AG08396 (cell line): ENCODE measurements at regions not wholly inside any gene's neighbourhood (a gene's known extent, or its start where the extent isn't known, plus 50 kb on each side); places are given as distances from the start of the nearest gene placed in this dataset.

Experiments used
- DNase-seq: peaks from one replicate; pipeline ENCODE4 v3.0.0; 2012; ENCODE audit warnings: low spot score, mixed read lengths

DNA sequence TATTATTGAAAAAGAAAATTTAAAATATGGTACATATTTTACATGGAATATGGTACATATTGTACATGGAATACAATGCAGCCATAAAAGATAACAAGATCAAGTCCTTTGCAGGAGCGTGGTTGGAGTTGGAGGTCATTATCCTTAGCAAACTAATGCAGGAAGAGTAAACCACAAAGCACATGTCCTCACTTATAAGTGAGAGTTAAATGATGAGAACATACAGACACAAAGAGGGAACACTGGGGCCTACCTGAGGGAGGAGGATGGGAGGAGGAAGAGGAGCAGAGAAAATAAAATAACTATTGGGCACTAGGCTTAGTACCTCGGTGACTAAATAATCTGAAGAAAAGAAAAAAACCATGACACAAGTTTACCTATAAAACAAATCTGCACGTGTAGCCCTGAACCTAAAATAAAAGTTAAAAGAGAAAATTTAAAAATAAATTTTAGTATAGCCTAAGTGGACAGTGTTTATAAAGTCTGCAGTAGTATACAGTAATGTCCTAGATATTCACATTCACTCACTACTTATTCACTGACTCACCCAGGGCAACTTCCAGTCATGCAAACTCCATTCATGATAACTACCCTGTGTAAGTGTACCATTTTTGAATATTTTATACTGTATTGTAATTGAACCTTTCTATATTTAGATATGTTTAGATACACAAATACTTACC, 204.4 kb downstream of the FAM76B start:
- no peak for DNase-seq

DNA sequence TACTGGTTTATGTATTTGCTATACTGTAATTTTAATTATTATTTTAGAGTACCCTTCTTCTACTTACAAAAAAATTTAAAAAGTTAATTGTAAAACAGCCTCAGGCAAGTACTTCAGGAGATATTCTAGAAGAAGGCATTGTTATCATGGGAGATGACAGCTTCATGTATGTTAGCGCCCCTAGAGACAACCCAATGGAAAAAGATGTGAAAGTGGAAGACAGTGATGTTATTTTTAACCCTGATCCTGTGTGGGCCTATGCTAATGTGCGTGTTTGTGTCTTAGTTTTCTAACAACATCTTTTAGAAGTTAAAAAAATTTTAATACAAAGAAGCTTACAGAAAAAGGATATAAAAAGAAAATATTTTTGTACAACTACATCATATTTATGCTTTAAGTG, 205.0 kb downstream of the FAM76B start:
- DNase-seq: no peak

DNA sequence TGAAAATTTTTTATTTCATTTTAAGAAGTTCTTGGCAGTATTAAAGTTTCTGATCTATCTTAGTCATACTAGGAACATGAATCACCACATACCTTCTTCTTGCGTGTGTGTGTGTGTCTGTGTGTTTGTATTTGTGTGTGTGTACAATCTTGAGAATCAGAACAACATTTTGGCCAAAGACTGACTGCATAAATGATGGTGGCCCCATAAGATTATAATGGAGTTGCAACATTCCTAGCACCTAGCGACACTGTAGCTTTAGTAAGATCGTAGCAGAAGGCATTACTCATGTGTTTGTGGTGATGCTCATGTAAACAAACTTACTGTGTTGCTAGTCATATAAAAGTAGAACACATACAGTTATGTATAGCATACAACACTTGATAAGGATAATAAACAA, 205.4 kb downstream of the FAM76B start:
- DNase-seq: no peak

DNA sequence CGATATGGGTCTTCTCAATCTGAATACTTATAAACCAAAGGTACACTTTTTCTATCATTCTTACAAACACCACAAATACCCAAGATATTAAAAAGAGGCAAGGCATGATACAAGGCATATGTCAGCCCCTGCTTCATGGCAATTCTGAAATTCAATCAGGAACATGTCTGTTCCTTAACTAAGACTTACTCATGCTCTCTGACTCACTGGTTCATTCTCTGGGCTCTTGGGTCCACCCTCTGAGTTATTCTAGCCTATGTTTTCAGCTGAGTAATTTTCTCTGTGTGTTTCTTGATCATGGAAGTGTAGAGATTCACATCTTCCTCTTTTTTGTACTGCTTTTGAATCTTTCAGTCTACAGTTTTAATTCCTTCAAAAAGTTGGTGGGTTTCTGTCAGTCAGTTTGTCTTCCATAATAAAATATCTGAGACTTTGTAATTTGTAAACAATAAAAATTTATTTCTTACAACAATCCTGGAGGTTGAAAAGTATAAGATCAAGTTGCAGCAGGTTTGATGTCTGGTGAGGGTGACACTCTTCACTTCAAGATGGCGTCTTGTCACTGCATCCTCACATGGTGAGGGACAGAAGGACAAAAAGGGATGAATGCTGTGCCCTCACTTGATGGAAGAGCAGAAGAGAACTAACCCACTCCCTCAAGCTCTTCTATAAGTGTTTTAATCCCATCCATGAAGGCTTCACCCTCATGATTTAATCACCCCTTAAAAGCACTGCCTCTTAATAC, 211.7 kb downstream of the FAM76B start:
- peak; percentile 39 for DNase-seq

DNA sequence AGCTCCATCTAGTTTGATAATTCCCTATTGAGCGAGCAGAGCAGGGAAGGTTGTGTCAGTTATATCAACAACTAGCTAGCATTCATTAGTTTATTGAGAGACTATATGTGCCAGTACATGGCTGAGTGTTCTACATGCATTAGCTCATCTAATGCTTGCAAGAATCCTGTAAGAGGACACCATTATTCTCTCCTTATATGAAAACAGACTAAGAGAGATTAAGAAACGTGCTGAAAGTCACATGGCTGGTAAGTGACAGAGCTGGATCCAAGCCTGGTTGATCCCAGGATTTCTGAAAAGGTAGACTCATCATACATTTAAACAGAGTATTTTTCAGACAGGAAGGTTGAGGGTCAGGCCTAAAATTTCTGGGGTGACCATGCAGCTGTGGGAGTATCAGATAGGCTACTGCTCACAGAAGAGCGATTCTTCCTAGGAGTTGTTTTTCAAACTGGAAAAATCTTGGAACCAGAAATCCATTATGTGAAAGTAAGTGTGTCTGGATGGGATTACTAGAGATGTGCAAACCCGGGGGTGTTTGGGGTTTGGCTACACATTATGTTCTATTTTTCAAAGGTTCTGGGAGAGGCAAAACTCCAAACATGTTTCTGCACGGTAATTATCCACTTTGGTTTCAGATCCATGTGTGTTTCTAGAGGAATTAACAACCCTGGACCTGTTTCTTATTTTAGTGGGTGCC, 213.3 kb downstream of the FAM76B start:
- DNase-seq: no peak

DNA sequence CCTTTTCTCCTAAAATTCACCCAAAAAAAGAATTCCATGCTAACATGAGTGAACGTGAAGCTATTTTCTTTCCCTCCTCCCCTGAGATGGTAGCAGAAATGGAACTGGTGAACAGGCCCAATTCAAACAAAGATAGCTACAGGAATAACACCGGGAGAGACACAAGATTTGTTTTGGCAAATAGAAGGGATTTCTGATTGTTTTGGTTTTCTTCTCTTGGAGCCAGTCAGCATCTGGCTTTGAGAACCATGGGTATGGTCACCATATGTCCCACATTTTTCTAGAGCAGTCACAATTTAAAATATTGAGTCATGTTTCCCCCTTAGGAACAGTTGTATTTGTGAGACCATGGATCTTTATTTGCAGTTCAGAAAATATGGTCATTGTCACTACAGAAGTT, 214.1 kb downstream of the FAM76B start:
- no peak for DNase-seq

DNA sequence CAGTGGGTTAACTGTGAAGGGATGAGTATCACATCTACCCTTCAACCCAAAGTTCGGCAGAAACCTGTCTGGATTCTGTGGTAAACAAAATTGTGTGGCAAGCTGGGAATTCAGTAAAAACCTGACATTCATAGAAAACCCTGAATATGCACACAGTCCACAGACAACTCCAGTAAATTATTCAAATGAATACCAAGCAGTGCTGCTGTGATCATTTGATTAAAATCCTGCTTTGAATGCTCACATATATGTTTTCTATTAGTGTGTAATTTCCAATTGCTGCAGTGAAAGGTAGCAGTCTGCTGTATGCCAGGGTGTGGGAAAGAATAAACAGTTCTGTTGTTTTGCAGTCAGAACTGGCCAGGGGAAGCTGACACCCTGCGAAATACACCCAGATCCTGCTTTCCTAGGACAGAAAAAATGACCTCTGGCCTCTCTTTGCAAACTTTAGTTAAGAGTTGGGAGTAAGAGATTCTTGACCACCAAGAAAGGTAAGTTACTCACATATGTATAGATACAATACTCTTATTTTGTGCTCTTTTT, 217.8 kb downstream of the FAM76B start:
- no peak for DNase-seq

DNA sequence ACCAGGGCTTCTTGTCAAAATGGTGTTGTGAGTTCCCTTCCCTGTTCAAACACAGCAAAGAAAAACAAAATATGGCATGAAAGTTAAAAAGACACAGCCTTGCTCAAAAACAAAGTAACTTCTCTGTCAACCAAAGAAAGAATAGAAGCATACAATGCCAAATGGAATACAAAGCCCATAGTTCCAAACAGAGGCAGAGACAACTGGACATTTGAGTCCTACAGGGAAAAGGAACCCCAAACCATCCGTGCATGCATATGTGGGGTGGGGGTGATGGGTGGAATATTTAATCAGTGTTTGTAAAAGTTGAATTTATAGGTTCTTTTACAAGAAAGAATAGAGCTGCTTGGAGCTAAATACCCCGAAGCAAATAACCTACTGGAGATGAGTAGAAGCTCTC, 218.7 kb downstream of the FAM76B start:
- no peak for DNase-seq

DNA sequence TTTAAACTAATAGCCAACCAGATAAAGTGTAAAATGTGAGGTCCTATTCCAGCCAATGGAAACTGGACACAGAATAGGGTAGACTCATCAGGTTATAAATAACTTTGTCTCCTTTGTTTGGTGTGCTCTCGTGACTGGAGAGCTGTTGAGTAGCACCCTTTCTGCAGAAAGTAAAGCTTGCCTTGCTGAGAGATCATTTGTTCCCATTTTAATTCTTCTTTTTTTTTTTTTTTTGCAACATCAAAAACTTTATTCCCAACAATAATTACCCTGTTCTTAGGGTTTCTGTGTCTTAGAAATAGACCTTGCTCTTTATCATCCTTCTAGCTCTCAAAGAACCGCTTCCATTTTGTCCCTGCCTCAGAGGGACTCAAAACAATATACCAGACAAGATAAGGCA, 220.4 kb downstream of the FAM76B start:
- no peak for DNase-seq

DNA sequence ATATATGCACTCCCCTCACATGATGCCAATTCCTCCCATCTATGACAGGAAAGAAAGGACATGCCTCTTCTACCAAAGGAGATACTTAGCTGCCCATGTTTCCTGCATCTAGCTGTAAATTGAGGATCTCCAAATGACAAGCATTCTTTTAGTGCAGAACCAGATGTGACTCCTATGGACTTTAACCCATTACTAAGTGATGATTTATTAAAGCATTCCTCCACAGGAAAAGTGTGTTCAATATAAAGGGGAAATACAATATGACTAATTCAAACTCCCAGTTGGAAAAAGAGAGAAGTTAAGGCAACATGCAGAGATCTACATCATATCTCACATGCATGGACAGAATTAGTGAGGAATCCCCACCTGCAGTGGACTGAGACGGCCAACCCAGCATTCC, 221.3 kb downstream of the FAM76B start:
- no peak for DNase-seq

DNA sequence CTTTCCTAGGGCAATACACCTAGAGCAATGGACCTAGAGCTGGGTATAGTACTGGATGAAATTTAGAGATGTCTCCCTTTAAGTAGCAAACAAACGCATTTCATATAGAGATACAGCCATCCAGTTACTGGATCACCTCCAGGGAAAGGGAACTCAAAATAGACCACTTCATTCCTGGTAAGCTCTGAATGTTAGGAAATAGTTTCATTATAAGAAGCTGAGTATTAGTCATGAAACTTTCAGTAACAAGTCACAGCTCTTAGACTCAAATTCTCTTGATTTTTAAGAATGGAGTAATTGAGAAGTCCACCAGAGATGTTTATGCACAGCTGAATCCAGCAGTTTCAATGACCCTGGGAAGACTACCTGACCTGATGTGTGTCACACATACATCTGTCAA, 221.9 kb downstream of the FAM76B start:
- no peak for DNase-seq

DNA sequence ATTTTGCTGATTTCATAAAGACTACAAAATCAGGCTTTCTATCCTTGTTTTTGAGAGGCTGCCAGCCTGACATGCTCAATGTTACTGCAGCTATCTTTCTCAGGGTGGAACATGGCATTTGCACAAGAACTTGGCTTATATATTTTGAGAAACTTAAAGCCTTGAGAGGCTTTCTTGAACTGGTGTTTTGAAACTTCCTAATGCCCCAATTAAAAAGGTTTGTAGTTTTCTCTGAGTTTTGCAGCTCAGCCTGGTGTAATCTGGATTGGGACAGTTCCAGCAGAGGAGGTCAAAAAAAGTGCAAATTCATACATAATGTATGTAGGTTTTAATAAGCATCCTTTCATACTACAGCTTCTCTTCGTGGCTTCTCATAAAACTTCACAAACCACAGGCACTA, 223.4 kb downstream of the FAM76B start:
- no peak for DNase-seq

DNA sequence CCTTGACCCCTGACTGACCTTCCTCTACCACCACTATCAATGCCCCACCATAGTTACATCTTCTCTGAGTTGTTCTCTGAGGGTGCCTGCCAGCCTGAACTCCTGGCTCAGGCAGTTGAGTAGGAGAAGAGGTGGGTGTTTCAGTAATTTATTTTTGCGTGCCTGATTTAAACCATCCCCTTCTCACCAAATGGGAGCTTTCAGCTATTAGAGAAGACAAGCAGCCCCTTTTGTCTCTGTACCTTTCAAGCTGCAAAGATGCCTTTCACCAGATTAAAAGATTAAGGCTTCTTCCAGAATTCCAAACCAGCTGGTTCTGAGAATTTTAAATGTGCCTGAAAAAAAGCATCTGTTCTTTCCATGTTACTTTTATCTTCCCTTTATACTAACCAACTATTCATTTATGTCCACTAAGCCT, 223.8 kb downstream of the FAM76B start:
- no peak for DNase-seq

DNA sequence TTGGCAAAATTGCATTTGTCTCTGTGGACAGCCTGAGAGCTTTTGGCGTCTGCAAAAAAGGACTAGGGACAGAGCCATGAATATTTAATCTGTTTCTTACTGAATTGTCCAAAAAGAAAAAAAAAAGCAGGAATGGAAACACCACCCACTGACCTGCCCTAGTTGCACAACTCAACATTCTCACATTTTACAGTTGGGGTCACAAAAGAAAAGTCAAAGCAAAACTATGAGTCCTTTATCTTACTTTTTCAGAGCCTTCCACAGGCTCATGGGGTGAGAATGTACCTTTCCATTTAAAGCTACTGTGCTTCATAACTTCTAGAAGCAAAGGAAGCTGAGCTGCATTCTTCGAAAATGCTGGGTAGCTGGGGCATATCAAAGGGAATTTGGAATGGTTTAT, 225.7 kb downstream of the FAM76B start:
- DNase-seq: no peak

DNA sequence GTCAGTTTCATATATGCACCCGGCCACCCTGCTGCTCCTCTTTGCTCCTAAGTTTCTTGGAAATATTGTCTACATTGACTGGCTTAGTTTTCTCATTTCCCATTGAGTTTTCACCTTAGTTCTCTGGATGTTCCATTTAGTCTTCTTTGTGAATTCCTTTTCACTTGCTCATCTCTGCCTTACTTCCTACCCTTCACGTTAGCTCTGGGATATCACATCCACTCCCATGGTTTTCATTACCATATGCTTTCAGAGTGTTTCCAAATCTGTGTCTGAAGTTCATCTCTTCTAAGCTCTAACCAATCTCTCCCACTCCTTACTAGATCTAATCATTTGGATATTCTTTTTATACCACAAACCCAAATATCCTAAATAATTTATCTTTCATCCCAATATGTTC, 226.4 kb downstream of the FAM76B start:
- DNase-seq: no peak

DNA sequence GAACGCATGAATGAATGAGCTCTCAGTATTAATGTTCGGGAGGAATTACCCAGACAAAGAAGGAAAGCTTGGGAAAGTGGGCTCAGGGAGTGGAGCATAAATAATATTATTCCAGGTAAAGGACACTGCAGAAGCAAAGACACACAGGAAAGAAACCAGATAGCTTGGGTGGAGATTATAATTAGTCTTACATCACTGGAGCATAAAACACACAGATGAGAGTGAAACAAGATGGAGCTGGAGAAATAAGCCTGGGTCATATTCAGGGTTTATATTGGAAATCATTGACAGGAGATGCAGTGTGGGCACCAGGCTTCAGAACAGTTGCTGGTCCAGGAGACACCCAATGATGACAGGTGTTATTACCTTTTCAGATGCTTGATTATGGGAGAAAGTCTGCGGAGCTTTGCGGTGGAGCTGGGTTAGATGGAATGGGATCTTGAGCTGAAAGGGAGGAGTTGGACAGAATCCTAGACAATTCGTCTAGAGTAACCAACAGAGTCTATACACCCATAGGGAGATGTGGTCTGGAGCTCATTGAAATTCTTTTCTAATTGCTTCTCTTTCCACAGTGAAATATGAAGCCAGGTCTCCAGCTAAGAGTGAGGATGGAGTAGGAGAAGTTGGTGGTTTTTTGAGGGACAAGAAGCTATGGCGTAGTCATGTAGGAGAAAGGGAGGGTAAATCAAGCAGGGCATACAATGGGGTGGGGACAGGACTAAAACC, 227.2 kb downstream of the FAM76B start:
- no peak for DNase-seq

DNA sequence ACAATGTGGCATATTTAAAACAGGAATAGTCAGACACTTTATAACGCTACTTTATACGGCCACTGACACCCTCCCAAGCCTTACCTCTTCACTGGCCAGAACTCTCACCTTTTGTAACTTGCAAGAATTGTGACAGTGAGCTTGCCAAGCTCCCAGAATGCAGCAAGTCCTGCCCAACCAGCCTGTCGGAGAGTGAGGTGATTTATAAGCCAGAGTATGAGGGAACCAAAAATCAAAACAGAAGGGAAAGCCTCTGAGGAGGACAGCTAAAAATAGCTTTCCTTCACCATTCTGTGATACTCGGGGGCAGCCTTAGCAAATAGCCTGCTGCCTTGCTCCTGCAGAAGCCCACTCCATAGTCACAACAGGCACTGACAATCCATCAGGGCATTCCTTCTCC, 229.7 kb downstream of the FAM76B start:
- no peak for DNase-seq

DNA sequence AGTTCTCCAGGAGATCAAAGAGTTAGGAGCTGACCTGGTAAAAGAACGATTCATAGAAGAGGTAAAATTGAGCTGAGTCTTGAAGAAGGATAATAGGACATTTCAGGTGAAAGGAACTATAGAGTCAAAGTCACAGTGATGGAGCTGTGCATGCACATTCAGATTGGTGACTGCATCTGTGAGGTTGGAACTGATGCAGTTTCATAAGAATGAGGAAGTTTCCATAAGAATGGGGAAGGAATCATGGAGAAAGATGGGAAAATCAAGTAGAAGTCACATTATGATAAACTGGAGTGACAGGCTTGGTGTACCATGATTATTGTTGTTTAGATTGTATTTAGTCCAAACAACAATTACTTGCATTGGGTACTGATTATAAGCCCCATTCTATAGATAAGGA, 232.2 kb downstream of the FAM76B start:
- DNase-seq: no peak

DNA sequence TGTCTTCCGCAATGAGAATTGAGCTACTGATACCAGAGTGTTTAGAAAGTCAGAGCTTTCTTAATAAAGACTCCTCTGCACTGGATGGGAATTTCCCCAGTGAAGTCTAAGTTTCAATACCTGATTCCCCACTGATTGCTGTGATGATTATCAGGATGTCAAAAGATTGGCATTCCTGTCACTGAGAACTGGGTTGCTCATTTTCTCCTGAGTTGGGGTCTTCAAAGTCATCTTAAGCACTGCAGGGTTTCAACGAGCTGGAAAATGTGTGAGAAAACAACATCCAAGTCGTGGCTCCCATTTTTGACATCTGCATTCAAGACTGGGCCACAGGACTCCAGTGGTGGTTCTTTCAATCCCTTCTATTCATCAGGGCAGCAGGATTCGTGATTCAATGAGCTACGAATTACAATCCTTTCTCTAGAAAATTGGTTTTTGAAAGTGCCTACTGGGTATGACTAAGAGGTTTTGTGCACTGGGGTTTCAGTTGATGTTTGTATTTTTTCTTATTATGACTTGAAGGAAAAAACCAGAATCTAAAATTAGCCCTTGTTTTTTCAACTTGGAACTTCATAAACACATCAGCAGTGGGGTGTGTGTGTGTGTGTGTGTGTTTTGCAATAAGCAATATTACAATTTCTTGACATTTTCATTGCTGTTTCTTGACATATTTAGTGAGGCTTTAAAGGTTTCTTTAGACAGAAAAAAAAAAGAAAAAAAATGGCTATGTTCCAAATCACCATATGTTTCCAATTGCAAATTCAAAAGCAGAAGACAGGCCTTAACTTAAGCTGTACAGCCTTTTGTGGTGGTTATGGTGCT, 233.0 kb downstream of the FAM76B start:
- DNase-seq: peak; percentile 26

DNA sequence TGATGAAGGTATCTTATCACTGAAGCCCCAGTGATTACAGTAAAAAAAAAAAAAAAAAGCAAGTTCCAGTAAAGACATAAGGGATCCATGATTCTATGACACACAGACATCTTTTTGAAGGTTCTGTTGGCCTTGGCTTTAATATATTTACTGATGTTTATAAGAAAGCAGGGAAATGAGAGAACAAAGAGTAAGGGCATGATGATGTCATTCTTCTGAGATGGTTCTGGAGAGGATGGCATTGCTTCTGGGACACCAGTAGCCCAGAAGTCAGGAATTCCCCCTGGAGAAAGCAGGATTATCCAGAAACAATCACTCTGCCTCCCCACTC, 233.6 kb downstream of the FAM76B start:
- no peak for DNase-seq

DNA sequence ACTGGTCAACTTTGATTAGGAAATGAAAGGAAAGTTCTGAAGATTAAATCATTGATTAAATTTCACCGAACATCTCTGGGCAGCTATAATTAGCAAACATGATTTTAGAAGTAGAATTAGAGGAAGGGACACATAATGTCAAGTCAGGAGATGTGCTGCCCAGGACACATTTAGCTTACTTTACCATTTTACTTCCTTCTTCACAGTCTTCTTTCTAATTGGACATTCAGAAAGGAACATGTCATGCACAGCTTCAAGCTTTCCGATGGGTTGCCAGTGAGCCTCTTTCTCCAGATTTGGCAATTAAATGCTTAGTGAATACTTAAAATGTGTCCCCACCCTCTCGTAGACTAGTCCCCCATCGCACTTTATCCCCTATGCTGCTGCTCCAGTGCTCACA, 234.7 kb downstream of the FAM76B start:
- no peak for DNase-seq

DNA sequence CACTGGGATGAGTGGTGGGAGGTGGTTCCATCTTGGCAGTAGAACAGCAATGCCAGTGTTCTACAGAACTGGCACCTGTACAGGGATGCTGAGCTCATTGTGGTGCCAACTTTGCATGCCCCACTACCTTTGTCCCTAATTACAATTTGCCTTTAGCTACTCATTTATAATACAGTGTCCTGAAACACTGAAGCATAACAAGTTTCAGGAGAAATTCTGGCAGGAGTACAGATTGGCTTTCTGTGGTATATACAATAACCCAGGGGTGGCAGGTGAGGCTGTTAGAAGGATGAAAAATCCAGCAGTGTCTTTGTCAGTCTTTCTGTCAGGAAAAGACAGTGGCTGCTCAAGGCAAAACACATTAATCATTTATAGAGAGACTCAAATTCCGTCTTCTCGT, 240.3 kb downstream of the FAM76B start:
- DNase-seq: no peak
